ENCODE measurements at regions not wholly inside any gene's neighbourhood (a gene's known extent, or its start where the extent isn't known, plus 50 kb on each side); places are given as distances from the start of the nearest gene placed in this dataset.

DNA sequence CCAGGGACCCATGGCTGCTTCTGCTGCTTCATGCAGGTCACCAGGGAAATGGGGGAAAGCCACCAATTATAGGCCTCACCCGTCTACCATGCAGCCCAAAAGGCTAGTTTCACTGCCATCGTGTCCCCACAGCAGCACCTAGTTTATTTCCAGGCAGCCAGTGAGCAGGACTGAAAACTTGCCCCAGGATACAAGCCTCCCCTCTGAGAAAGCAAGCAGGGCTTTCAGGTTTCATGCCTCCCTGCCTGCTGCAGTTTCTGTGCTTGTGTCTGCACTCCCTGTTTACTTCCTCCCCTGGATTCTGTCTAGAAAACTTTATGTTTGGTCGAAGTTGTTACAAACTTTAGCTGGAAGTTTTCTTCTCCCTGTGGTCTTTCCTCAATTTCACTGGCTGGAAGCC lies 319.1 kb downstream of the ANXA1 start:
- Histone ChIP-seq H3K27me3 (replicated peaks in 1 of 4; ENCODE audit: control extremely low read depth in 1 of 4, control insufficient read depth in 3 of 4, insufficient read depth in 4 of 4, low read length in 3 of 4) (no peaks in the 10 kb centered on the region), H3K4me1 (ENCODE audit: control insufficient read depth in 2 of 2, insufficient read depth in 2 of 2, low read length in 2 of 2) (no peaks in the 10 kb centered on the region), H3K9ac (ENCODE audit: low read length) (no peak overlapping the region), H3K9me3 (ENCODE audit: control extremely low read depth in 1 of 3, control insufficient read depth in 2 of 3, insufficient read depth in 1 of 3, low read length in 2 of 3) (peaks cover 0 to 13% (median 0%) of the 10 kb centered on the region in 3 donors), H4K20me1 (ENCODE audit: control insufficient read depth, insufficient read depth, low read length, poor library complexity, severe bottlenecking) (no peaks in the 10 kb centered on the region), H2AFZ (ENCODE audit: insufficient read depth, low read depth, low read length, poor library complexity, severe bottlenecking) (no peak overlapping the region), H3K4me2 (replicated peaks; ENCODE audit: low read depth, low read length, poor library complexity, severe bottlenecking) (no peak overlapping the region), H3K4me3 (ENCODE audit: control extremely low read depth in 1 of 5, extremely low read depth in 1 of 5, insufficient read depth in 1 of 5, low read depth in 2 of 5, low read length in 4 of 5) (no peak overlapping the region), H3K36me3 (replicated peaks in 1 of 2; ENCODE audit: control extremely low read depth in 1 of 2, control insufficient read depth in 1 of 2, extremely low read depth in 1 of 2, insufficient read depth in 2 of 2, low read length in 1 of 2) (no peaks in the 10 kb centered on the region), H3K27ac (ENCODE audit: low read length in 2 of 2) (no peak overlapping the region), H3K79me2 (ENCODE audit: control insufficient read depth, insufficient read depth, low read length) (no peaks in the 10 kb centered on the region)
- H3K4me3 Mint-ChIP-seq, result no peak overlapping the region
- ChIA-PET CTCF (no interaction called here), POLR2A (no interaction called here)
- no peaks in the 10 kb centered on the region for H3K27me3 Mint-ChIP-seq
- ATAC-seq (ENCODE audit: low read depth) (no peak), DNase-seq (no peak)
- no peak overlapping the region for H3K27ac Mint-ChIP-seq
- intact Hi-C loops (cut with micrococcal nuclease), result no loop called here
- WGBS (ENCODE audit: insufficient coverage), result 81% methylated on average over 2 of the region's 3 CpGs
- no peaks in the 10 kb centered on the region for H3K9me3 Mint-ChIP-seq (ENCODE audit: insufficient read depth)
- no peaks in the 10 kb centered on the region for H3K4me1 Mint-ChIP-seq
- TF ChIP-seq EZH2 (IDR thresholded peaks at IDR 0.05; ENCODE audit: borderline replicate concordance, insufficient read depth, low read depth, low read length, poor library complexity, severe bottlenecking) (no peak), CTCF (IDR thresholded peaks at IDR 0.05) (no peak)

- no peak overlapping the region for H3K27ac ChIP-seq (ENCODE audit: low read length in 2 of 2)
- no peak overlapping the region for H2AFZ ChIP-seq (ENCODE audit: insufficient read depth, low read depth, low read length, poor library complexity, severe bottlenecking)
- H3K4me3 ChIP-seq (ENCODE audit: control extremely low read depth in 1 of 5, extremely low read depth in 1 of 5, insufficient read depth in 1 of 5, low read depth in 2 of 5, low read length in 4 of 5), result no peak overlapping the region
- H4K20me1 ChIP-seq (ENCODE audit: control insufficient read depth, insufficient read depth, low read length, poor library complexity, severe bottlenecking), result no peaks in the 10 kb centered on the region
- H3K79me2 ChIP-seq (ENCODE audit: control insufficient read depth, insufficient read depth, low read length), result no peaks in the 10 kb centered on the region
- Mint-ChIP-seq H3K4me3 (no peak overlapping the region), H3K27ac (no peak overlapping the region), H3K9me3 (ENCODE audit: insufficient read depth) (no peaks in the 10 kb centered on the region), H3K27me3 (no peaks in the 10 kb centered on the region), H3K4me1 (no peaks in the 10 kb centered on the region)
- H3K9me3 ChIP-seq (ENCODE audit: control extremely low read depth in 1 of 3, control insufficient read depth in 2 of 3, insufficient read depth in 1 of 3, low read length in 2 of 3), result peaks cover 0 to 13% (median 0%) of the 10 kb centered on the region in 3 donors
- H3K4me1 ChIP-seq (ENCODE audit: control insufficient read depth in 2 of 2, insufficient read depth in 2 of 2, low read length in 2 of 2), result no peaks in the 10 kb centered on the region
- DNase-seq (no peak), ATAC-seq (ENCODE audit: low read depth) (no peak)
- H3K27me3 ChIP-seq (replicated peaks in 1 of 4; ENCODE audit: control extremely low read depth in 1 of 4, control insufficient read depth in 3 of 4, insufficient read depth in 4 of 4, low read length in 3 of 4), result no peaks in the 10 kb centered on the region
- intact Hi-C loops (cut with micrococcal nuclease), result no loop called here
- H3K9ac ChIP-seq (ENCODE audit: low read length), result no peak overlapping the region
- CTCF ChIA-PET, result no interaction called here
- H3K36me3 ChIP-seq (replicated peaks in 1 of 2; ENCODE audit: control extremely low read depth in 1 of 2, control insufficient read depth in 1 of 2, extremely low read depth in 1 of 2, insufficient read depth in 2 of 2, low read length in 1 of 2), result no peaks in the 10 kb centered on the region
- H3K4me2 ChIP-seq (replicated peaks; ENCODE audit: low read depth, low read length, poor library complexity, severe bottlenecking), result no peak overlapping the region
- no peak for TF ChIP-seq EZH2 (IDR thresholded peaks at IDR 0.05; ENCODE audit: borderline replicate concordance, insufficient read depth, low read depth, low read length, poor library complexity, severe bottlenecking)
- POLR2A ChIA-PET, result no interaction called here
- WGBS (ENCODE audit: insufficient coverage), result 88% methylated on average over 10 of the region's 14 CpGs
Observed at GRCh38 chr9:73474002-73474600, 322.4 kb downstream of the ANXA1 start.
